ENCODE measurements at regions not wholly inside any gene's neighbourhood (a gene's known extent, or its start where the extent isn't known, plus 50 kb on each side); places are given as distances from the start of the nearest gene placed in this dataset.
"Not testable (repeated sequence)": the region's sequence is repeated elsewhere in the genome, so short reads cannot be mapped to it uniquely, and the experiment has no call there.

DNA sequence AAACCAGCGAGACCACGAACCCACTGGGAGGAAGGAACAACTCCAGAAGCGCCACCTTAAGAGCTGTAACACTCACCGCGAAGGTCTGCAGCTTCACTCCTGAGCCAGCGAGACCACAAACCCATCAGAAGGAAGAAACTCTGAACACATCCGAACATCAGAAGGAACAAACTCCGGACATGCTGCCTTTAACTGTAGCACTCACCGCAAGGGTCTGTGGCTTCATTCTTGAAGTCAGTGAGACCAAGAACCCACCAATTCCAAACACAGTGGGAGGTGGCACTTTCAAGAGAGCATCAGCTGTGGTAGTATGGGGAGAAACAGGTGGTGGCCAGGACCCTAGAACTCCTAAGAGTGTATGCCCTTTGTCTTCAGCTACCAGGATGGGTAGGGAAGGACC lies 179.8 kb upstream of the PKP2 start:
- DNase-seq (ENCODE audit: extremely low read depth in 1 of 4, low spot score in 3 of 4); H4K20me1 ChIP-seq (replicated peaks; ENCODE audit: control insufficient read depth, insufficient read depth, low read length); H3K9me3 ChIP-seq (replicated peaks; ENCODE audit: control insufficient read depth, insufficient read depth, low read depth, low read length); CTCF ChIA-PET (ENCODE audit: low intra/inter-chr PET ratio); BruUV-seq (replicated peaks); H3K79me2 ChIP-seq (ENCODE audit: control insufficient read depth, insufficient read depth, low read length); in situ Hi-C loops (cut with MboI); H3K4me1 ChIP-seq (replicated peaks in 1 of 2; ENCODE audit: control insufficient read depth in 2 of 2, insufficient read depth in 2 of 2, low read length in 2 of 2); intact Hi-C loops (cut with micrococcal nuclease); FAIRE-seq; H3K4me2 ChIP-seq (ENCODE audit: insufficient read depth, low read length); H3K9ac ChIP-seq (ENCODE audit: insufficient read depth in 1 of 2, low read depth in 2 of 2, low read length in 2 of 2); H3K27me3 ChIP-seq (ENCODE audit: control insufficient read depth in 2 of 2, insufficient read depth in 2 of 2, low read length in 2 of 2); H2AFZ ChIP-seq (ENCODE audit: low read depth, low read length); H3K9me1 ChIP-seq (ENCODE audit: control insufficient read depth, insufficient read depth, low read length); H3K36me3 ChIP-seq (ENCODE audit: control insufficient read depth, insufficient read depth, low read length); POLR2A ChIA-PET; ATAC-seq; H3K4me3 ChIP-seq; H3K27ac ChIP-seq (ENCODE audit: extremely low read depth, low read depth, low read length): not testable (repeated sequence)
- 5% methylated on average over 9 of the region's 9 CpGs for WGBS (ENCODE audit: insufficient coverage, low coverage, missing lambda C conversion rate)

DNA sequence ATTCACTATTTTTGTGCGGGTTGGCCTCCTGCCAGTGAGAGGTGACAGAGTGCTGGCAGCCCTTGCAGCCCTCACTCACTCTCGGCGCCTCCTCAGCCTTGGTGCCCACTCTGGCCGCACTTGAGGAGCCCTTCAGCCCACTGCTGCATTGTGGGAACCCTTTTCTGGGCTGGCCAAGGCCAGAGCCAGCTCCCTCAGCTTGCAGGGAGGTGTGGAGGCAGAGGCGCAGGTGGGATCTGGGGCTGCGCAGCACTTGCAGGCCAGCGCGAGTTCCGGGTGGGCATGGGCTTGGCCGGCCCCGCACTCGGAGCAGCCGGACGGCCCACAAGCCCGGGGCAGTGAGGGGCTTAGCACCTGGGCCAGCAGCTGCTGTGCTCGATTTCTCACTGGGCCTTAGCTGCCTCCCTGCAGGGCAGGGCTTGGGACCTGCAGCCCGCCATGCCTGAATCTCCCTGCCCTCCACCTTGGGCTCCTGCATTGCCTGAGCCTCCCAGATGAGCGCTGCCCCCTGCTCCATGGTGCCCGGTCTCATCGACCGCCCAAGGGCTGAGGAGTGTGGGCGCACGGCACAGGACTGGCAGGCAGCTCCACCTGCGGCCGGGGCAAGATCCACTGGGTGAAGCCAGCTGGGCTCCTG lies 178.7 kb upstream of the PKP2 start:
- H3K9ac ChIP-seq (ENCODE audit: insufficient read depth in 1 of 2, low read depth in 2 of 2, low read length in 2 of 2); H3K27ac ChIP-seq (ENCODE audit: extremely low read depth, low read depth, low read length); H3K79me2 ChIP-seq (ENCODE audit: control insufficient read depth, insufficient read depth, low read length); H3K36me3 ChIP-seq (ENCODE audit: control insufficient read depth, insufficient read depth, low read length); CTCF ChIA-PET (ENCODE audit: low intra/inter-chr PET ratio); H2AFZ ChIP-seq (ENCODE audit: low read depth, low read length); H3K4me1 ChIP-seq (replicated peaks in 1 of 2; ENCODE audit: control insufficient read depth in 2 of 2, insufficient read depth in 2 of 2, low read length in 2 of 2); intact Hi-C loops (cut with micrococcal nuclease); H4K20me1 ChIP-seq (replicated peaks; ENCODE audit: control insufficient read depth, insufficient read depth, low read length); H3K4me3 ChIP-seq; H3K27me3 ChIP-seq (ENCODE audit: control insufficient read depth in 2 of 2, insufficient read depth in 2 of 2, low read length in 2 of 2); H3K9me3 ChIP-seq (replicated peaks; ENCODE audit: control insufficient read depth, insufficient read depth, low read depth, low read length); FAIRE-seq; DNase-seq (ENCODE audit: extremely low read depth in 1 of 4, low spot score in 3 of 4); BruUV-seq (replicated peaks); ATAC-seq; H3K9me1 ChIP-seq (ENCODE audit: control insufficient read depth, insufficient read depth, low read length); in situ Hi-C loops (cut with MboI); H3K4me2 ChIP-seq (ENCODE audit: insufficient read depth, low read length): not testable (repeated sequence)
- POLR2A ChIA-PET = interaction anchor here (0.7 kb wide), 1 partner anchor 8 kb away, joined by 3 read pairs; no protein-coding TSS in a partner anchor
- WGBS (ENCODE audit: insufficient coverage, low coverage, missing lambda C conversion rate) = 7% methylated on average over 16 of the region's 25 CpGs

All from K562 (cell line).